ENCODE measurements at regions not wholly inside any gene's neighbourhood (a gene's known extent, or its start where the extent isn't known, plus 50 kb on each side); places are given as distances from the start of the nearest gene placed in this dataset.

GRCh38 chr10:78160591-78160990 is 126.9 kb downstream of the RPS24 start:
- TF ChIP-seq CTCF (IDR thresholded peaks at IDR 0.05) (no peak), EZH2 (IDR thresholded peaks at IDR 0.05; ENCODE audit: borderline replicate concordance, insufficient read depth, low read depth, low read length, poor library complexity, severe bottlenecking) (no peak)
